ENCODE measurements at regions not wholly inside any gene's neighbourhood (a gene's known extent, or its start where the extent isn't known, plus 50 kb on each side); places are given as distances from the start of the nearest gene placed in this dataset.

DNA sequence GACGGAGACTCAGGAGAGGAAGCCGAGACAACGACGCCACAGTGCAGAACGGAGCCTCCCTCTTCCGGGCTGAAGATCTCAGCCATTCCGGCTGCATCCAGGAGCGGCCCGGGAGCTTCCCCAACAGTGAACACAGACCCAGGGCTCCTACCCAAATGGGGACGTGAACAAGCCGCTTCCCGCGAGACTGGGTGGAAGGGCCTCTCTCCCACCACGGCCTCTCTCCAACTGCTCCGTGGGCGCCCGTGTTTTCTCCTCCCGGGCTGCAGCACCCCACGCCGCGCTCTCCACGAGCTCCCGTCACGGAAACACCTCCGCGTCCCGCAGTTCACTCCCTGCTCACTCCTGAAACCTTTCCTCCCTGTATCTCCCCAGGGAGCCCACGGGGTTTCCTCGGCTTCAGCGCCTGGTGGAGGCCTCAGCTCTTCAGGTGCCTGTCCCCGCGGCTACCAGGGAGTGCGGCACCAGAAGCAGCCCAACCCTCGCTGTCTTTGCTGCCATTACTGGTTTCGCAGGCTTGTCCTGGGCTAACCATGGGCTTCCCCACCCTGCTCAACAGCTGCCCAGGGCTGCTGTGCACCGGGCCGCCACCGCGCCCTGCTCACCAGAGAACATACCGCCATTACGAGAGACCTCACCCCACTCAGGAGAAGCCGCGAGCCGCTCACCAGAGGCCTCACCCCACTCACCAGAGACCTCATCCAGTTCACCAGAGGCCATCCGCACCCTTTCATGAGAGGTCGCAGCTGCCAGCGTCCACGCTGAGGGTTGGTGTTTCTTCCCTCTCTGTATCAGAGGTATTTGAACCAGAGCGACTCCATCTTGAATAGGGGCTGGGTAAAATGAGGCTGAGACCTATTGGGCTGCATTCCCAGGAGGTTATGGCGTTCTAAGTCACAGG is 922.8 kb downstream of the QKI start (continued):
- TF ChIP-seq, protein P1, sequence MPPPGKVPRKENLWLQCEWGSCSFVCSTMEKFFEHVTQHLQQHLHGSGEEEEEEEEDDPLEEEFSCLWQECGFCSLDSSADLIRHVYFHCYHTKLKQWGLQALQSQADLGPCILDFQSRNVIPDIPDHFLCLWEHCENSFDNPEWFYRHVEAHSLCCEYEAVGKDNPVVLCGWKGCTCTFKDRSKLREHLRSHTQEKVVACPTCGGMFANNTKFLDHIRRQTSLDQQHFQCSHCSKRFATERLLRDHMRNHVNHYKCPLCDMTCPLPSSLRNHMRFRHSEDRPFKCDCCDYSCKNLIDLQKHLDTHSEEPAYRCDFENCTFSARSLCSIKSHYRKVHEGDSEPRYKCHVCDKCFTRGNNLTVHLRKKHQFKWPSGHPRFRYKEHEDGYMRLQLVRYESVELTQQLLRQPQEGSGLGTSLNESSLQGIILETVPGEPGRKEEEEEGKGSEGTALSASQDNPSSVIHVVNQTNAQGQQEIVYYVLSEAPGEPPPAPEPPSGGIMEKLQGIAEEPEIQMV (tag; conservative IDR thresholded peaks at IDR 0.05; ENCODE audit: low read depth) = peak; percentile 96
- TF ChIP-seq, protein P2, sequence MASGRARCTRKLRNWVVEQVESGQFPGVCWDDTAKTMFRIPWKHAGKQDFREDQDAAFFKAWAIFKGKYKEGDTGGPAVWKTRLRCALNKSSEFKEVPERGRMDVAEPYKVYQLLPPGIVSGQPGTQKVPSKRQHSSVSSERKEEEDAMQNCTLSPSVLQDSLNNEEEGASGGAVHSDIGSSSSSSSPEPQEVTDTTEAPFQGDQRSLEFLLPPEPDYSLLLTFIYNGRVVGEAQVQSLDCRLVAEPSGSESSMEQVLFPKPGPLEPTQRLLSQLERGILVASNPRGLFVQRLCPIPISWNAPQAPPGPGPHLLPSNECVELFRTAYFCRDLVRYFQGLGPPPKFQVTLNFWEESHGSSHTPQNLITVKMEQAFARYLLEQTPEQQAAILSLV (tag; IDR thresholded peaks at IDR 0.05) = peak; percentile 99
- no peak for TF ChIP-seq TRIM24 (IDR thresholded peaks at IDR 0.05)
- TF ChIP-seq, protein P3, sequence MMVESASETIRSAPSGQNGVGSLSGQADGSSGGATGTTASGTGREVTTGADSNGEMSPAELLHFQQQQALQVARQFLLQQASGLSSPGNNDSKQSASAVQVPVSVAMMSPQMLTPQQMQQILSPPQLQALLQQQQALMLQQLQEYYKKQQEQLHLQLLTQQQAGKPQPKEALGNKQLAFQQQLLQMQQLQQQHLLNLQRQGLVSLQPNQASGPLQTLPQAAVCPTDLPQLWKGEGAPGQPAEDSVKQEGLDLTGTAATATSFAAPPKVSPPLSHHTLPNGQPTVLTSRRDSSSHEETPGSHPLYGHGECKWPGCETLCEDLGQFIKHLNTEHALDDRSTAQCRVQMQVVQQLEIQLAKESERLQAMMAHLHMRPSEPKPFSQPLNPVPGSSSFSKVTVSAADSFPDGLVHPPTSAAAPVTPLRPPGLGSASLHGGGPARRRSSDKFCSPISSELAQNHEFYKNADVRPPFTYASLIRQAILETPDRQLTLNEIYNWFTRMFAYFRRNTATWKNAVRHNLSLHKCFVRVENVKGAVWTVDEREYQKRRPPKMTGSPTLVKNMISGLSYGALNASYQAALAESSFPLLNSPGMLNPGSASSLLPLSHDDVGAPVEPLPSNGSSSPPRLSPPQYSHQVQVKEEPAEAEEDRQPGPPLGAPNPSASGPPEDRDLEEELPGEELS (CRISPR knock-in tag; IDR thresholded peaks at IDR 0.05; ENCODE audit: borderline replicate concordance) = no peak
- TF ChIP-seq, protein P4, sequence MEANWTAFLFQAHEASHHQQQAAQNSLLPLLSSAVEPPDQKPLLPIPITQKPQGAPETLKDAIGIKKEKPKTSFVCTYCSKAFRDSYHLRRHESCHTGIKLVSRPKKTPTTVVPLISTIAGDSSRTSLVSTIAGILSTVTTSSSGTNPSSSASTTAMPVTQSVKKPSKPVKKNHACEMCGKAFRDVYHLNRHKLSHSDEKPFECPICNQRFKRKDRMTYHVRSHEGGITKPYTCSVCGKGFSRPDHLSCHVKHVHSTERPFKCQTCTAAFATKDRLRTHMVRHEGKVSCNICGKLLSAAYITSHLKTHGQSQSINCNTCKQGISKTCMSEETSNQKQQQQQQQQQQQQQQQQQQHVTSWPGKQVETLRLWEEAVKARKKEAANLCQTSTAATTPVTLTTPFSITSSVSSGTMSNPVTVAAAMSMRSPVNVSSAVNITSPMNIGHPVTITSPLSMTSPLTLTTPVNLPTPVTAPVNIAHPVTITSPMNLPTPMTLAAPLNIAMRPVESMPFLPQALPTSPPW (CRISPR knock-in tag; IDR thresholded peaks at IDR 0.05) = peak; percentile 73
- peak; percentile 97 for TF ChIP-seq IFI16 (CRISPR knock-in tag; IDR thresholded peaks at IDR 0.05)
- TF ChIP-seq RAD21 (CRISPR knock-in tag; conservative IDR thresholded peaks at IDR 0.05 in 1 of 2, IDR thresholded peaks at IDR 0.05 in 1 of 2) = peak in 1 of 2 experiments; percentile 63; a peak in 2 of 4 replicates
- TF ChIP-seq ZNF778 (CRISPR knock-in tag; IDR thresholded peaks at IDR 0.05) = peak; percentile 96
- TF ChIP-seq RBM14 (IDR thresholded peaks at IDR 0.05; ENCODE audit: borderline replicate concordance, insufficient read depth, low read depth, low read length) = no peak
- TF ChIP-seq NFE2 (IDR thresholded peaks at IDR 0.05; ENCODE audit: low read depth) = no peak
- TF ChIP-seq, protein P5, sequence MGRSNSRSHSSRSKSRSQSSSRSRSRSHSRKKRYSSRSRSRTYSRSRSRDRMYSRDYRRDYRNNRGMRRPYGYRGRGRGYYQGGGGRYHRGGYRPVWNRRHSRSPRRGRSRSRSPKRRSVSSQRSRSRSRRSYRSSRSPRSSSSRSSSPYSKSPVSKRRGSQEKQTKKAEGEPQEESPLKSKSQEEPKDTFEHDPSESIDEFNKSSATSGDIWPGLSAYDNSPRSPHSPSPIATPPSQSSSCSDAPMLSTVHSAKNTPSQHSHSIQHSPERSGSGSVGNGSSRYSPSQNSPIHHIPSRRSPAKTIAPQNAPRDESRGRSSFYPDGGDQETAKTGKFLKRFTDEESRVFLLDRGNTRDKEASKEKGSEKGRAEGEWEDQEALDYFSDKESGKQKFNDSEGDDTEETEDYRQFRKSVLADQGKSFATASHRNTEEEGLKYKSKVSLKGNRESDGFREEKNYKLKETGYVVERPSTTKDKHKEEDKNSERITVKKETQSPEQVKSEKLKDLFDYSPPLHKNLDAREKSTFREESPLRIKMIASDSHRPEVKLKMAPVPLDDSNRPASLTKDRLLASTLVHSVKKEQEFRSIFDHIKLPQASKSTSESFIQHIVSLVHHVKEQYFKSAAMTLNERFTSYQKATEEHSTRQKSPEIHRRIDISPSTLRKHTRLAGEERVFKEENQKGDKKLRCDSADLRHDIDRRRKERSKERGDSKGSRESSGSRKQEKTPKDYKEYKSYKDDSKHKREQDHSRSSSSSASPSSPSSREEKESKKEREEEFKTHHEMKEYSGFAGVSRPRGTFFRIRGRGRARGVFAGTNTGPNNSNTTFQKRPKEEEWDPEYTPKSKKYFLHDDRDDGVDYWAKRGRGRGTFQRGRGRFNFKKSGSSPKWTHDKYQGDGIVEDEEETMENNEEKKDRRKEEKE (IDR thresholded peaks at IDR 0.05; ENCODE audit: borderline replicate concordance in 1 of 2, control insufficient read depth in 1 of 2, low read depth in 2 of 2, low read length in 1 of 2) = no peak
- TF ChIP-seq ZBED1 (IDR thresholded peaks at IDR 0.05) = no peak
- no peak for TF ChIP-seq STAT5A (IDR thresholded peaks at IDR 0.05; ENCODE audit: borderline replicate concordance, low read length)

All from K562 (cell line).